ENCODE measurements at regions not wholly inside any gene's neighbourhood (a gene's known extent, or its start where the extent isn't known, plus 50 kb on each side); places are given as distances from the start of the nearest gene placed in this dataset.
"Not testable (repeated sequence)": the region's sequence is repeated elsewhere in the genome, so short reads cannot be mapped to it uniquely, and the experiment has no call there.

GRCh38 chr4:170248029-170248428 lies 158.3 kb upstream of the AADAT start:
- DNase-seq = no peak

GRCh38 chr4:170247596-170247995 lies 157.8 kb upstream of the AADAT start:
- no peak for DNase-seq

- DNase-seq = no peak
Measured at GRCh38 chr4:170243662-170244288, 154.0 kb upstream of the AADAT start.

- DNase-seq = no peak
Measured at GRCh38 chr4:170242471-170242870, 152.7 kb upstream of the AADAT start.

GRCh38 chr4:170234800-170235199 lies 145.0 kb upstream of the AADAT start:
- DNase-seq = no peak

GRCh38 chr4:170231377-170231776 lies 141.6 kb upstream of the AADAT start:
- no peak for DNase-seq

- no peak for DNase-seq
Measured at GRCh38 chr4:170230242-170230641, 140.5 kb upstream of the AADAT start.

GRCh38 chr4:170229006-170229405 lies 139.2 kb upstream of the AADAT start:
- DNase-seq = peak in 1 of 2 experiments; percentile 8

- DNase-seq = no peak
Measured at GRCh38 chr4:170227928-170228327, 138.2 kb upstream of the AADAT start.

GRCh38 chr4:170226288-170226687 lies 136.5 kb upstream of the AADAT start:
- DNase-seq = no peak

- DNase-seq = no peak
Measured at GRCh38 chr4:170214731-170215130, 125.0 kb upstream of the AADAT start.

- no peak for DNase-seq
Measured at GRCh38 chr4:170214101-170214500, 124.3 kb upstream of the AADAT start.

GRCh38 chr4:170202721-170203120 lies 113.0 kb upstream of the AADAT start:
- no peak for DNase-seq

GRCh38 chr4:170198747-170199146 lies 109.0 kb upstream of the AADAT start:
- no peak for DNase-seq

- DNase-seq = not testable (repeated sequence)
Measured at GRCh38 chr4:170194794-170195193, 105.0 kb upstream of the AADAT start.

- DNase-seq = no peak
Measured at GRCh38 chr4:170193496-170193895, 103.7 kb upstream of the AADAT start.

- no peak for DNase-seq
Measured at GRCh38 chr4:170190265-170190664, 100.5 kb upstream of the AADAT start.

GRCh38 chr4:170170861-170171260 lies 81.1 kb upstream of the AADAT start:
- DNase-seq = no peak

GRCh38 chr4:170169699-170170098 lies 79.9 kb upstream of the AADAT start:
- DNase-seq = no peak

GRCh38 chr4:170167678-170168077 lies 77.9 kb upstream of the AADAT start:
- DNase-seq = no peak

- not testable (repeated sequence) for DNase-seq
Measured at GRCh38 chr4:170166193-170166592, 76.4 kb upstream of the AADAT start.

GRCh38 chr4:170162416-170162815 lies 72.7 kb upstream of the AADAT start:
- no peak for DNase-seq

GRCh38 chr4:170157670-170158069 lies 67.9 kb upstream of the AADAT start:
- DNase-seq = no peak

GRCh38 chr4:170145120-170145519 lies 55.4 kb upstream of the AADAT start:
- DNase-seq = no peak

GRCh38 chr4:170139764-170140163 lies 50.0 kb upstream of the AADAT start:
- DNase-seq = no peak

All from NCI-H526 (cell line).